Gastrocnemius medialis (tissue), 4 donors: ENCODE measurements at regions not wholly inside any gene's neighbourhood (a gene's known extent, or its start where the extent isn't known, plus 50 kb on each side); places are given as distances from the start of the nearest gene placed in this dataset.

Experiments used
- CTCF ChIP-seq, 5 experiments: fragments of 450-650 bp in 3 of 5; fragments of 200-600 bp in 2 of 5; sonication (generic) in 2 of 5; IDR thresholded peaks in 4 of 5; conservative IDR thresholded peaks in 1 of 5; 1 replicate in 4 of 5; 2 replicates in 1 of 5; pipeline ENCODE4 v1.5.1; 2016 to 2019; ENCODE audit warnings: antibody characterized with exemption in 5 of 5, mild to moderate bottlenecking in 3 of 5, moderate library complexity in 3 of 5
- POLR2A ChIP-seq, 2 donors: fragments of 450-650 bp; IDR thresholded peaks; one replicate each; pipeline ENCODE4 v1.6.1; 2017; ENCODE audit warnings: antibody characterized with exemption in 2 of 2, mild to moderate bottlenecking in 2 of 2, moderate library complexity in 2 of 2

- TF ChIP-seq CTCF (IDR thresholded peaks at IDR 0.05 in 4 of 5, conservative IDR thresholded peaks at IDR 0.05 in 1 of 5): no peak
- no peak for TF ChIP-seq POLR2A (IDR thresholded peaks at IDR 0.05)
Measured at GRCh38 chr13:57925250-57925649, 293.7 kb downstream of the PCDH17 start.
